GM13977 (cell line): ENCODE measurements at regions not wholly inside any gene's neighbourhood (a gene's known extent, or its start where the extent isn't known, plus 50 kb on each side); places are given as distances from the start of the nearest gene placed in this dataset.

Experiments used
- DNase-seq: peaks from one replicate; pipeline ENCODE4 v3.0.0; 2012; ENCODE audit warnings: low spot score
- in situ Hi-C: fragments of 300-500 bp; cut with MboI; formaldehyde crosslinking; loops from one replicate; pipeline ENCODE4 v1.12.0; 2022; ENCODE audit warnings: low sequenced_read_pairs, low pct_unique_long_range_greater_than_20kb, mixed read lengths, inconsistent platforms; ENCODE audit not compliant: unreplicated experiment
- TF ChIP-seq, protein P1 (sequence below): IDR thresholded peaks from 2 replicates; pipeline ENCODE4 v1.5.1; 2012; ENCODE audit warnings: mild to moderate bottlenecking, control low read depth; ENCODE audit not compliant: insufficient read depth; ENCODE audit errors: extremely low read depth, missing control alignments

DNA sequence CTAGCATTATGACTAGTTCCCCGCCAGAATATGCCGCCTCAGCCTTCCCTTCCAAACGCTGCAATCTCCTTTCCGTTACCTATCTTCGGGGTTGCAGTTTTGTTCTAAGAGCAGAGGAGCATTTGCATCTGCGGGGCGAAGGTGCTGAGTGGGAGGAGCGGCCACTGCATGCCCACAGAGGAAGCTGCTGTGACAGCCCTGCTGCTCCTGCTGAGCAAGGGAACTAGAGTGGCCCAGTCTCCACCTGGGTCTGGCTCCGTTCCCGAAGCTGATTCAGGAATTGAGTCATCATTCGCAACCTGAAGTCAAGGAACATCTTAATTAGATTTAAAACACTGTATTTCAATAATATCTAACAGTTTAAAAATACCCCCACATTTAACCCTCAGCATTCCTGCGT is 98.2 kb upstream of the TJP1 start:
- in situ Hi-C loops, result no loop called here
- TF ChIP-seq, protein P1, sequence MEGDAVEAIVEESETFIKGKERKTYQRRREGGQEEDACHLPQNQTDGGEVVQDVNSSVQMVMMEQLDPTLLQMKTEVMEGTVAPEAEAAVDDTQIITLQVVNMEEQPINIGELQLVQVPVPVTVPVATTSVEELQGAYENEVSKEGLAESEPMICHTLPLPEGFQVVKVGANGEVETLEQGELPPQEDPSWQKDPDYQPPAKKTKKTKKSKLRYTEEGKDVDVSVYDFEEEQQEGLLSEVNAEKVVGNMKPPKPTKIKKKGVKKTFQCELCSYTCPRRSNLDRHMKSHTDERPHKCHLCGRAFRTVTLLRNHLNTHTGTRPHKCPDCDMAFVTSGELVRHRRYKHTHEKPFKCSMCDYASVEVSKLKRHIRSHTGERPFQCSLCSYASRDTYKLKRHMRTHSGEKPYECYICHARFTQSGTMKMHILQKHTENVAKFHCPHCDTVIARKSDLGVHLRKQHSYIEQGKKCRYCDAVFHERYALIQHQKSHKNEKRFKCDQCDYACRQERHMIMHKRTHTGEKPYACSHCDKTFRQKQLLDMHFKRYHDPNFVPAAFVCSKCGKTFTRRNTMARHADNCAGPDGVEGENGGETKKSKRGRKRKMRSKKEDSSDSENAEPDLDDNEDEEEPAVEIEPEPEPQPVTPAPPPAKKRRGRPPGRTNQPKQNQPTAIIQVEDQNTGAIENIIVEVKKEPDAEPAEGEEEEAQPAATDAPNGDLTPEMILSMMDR, result no peak
- no peak for DNase-seq

DNA sequence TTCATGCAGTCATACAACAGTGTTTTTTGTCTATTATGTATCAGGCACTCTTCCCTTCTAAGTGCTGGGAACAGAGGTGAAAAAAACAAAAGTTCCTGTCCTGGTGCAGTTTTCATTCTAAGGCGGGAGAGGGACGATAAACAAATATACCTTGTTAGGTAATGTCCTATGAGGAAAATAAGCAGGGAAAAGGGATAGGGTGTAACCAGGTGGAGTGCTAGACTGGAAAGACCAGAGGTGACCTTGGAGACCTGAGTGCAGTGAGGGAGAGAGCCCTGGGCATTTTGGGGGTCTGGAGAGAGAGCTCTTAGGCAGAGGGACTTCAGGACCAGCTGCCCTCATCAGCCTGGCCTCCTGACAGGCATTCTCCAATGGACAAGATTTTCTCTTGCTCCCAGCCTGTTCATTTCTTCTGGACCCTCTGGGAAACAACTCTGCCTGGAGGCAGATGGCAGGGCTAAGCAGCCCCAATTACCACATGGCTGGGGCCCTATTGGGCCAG is 97.2 kb upstream of the TJP1 start:
- TF ChIP-seq, protein P1, result no peak
- in situ Hi-C loops, result no loop called here
- no peak for DNase-seq

DNA sequence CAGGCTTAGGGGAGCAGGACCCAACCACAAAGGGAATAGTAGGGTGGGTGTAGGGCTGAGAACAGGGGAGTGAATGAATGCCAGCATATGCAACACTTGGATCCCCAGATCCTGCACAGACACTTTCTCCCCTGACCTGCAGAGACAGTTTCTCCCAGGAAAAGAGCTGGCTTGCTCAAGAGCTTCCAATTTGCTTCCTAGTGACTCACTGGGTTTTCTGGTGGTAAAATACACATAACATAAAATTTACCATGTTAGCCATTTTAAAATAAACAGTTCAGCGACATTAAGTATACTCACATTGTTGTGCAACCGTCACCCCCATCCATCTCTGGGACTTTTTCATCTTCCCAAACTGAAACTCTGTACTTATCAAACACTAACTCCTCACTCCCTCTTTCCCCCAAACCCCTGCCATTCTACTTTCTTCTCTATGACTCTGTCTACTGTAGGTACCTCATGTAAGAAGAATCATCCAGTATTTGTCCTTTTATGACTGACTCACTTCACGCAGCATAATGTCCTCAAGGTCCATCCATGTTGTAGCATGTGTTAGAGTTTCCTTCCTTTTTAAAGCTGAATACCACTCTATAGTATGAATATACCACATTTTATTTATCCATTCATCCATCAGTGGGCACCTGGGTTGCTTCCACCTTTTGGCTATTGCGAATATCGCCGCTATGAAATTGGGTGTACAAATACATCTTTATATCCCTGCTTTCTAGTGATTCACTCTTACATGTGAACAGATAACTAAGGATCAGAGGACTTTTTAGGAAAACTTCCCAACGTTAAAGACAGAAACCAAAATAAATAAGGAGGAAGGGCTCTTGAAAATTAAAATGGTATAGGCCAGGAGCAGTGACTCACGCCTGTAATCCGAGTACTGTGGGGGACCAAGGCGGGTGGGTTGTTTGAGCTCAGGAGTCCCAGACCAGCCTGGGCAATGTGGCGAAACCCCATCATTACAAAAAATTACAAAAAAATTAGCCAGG is 95.6 kb upstream of the TJP1 start:
- in situ Hi-C loops, result no loop called here
- no peak for DNase-seq
- TF ChIP-seq, protein P1, result no peak

DNA sequence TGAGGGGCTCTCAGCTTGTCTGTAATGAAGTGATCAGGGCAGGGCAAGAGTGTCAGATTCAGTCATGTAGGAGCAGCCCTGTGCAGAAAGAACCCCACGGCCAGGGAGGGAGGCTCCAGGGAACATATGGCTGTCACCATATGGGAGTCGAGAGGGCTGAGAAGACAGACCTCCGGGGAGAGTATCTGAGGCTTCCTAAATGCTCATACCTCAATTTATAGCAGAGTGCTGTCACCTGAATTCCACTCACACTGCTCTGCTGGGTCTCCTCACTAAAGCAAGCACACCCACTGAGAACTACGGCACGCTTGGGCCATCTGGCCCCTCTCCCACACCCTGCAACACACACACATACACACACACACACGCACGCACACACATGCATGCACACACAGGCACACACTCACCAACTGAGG is 92.3 kb upstream of the TJP1 start:
- in situ Hi-C loops, result no loop called here
- TF ChIP-seq, protein P1, result no peak
- no peak for DNase-seq

DNA sequence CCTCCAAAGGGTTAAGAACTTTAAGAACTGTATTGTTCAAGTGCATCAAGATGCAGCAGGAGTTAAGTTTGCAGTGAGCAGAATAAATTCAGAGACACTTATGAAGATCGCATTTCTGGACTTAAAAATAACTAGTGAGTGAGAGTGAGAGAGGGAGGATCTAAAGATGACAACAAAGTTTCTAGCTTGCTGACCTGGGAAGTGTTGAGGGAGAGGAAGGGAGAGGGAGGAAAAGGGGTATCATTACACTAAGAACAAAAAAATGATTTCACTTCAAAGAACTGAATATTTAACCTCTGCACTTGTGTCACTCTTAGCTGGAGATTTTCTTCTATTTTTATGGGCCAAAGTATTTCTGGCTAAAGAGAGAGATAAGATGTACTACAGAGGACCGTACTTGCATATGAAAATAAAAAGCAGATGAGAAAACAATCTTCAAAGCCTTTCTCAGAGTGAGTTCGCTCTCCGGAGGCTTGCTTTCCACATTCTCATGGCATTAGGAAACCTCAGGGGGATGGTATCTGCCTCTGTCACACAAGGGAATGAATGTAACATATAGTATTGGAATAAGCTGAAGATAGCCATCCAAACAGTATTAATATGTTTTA is 91.4 kb upstream of the TJP1 start:
- TF ChIP-seq, protein P1, result no peak
- in situ Hi-C loops, result no loop called here
- no peak for DNase-seq

DNA sequence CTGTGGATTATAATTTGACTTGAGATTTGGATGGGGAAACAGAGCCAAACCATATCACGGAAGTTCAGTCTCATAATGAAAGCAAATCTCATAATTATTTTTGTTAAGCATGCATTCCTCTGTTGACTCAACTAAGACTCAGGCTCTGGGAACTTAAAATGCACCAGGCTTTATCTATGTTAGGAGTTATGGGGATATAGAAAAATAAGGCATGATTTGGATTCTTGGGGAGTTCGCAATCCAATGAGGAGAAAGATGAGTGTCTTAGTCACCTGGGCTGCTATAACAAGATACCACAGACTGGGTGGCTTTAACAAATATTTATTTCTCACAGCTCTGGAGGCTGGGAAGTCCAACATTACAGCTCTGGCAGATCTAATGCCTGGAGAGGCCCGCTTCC is 89.4 kb upstream of the TJP1 start:
- no peak for DNase-seq
- TF ChIP-seq, protein P1, result no peak

More for the DNA sequence above, 89.4 kb upstream of the TJP1 start:
- in situ Hi-C loops, result no loop called here
